AG09319 (cell line): ENCODE measurements at regions not wholly inside any gene's neighbourhood (a gene's known extent, or its start where the extent isn't known, plus 50 kb on each side); places are given as distances from the start of the nearest gene placed in this dataset.

ENCODE experiments used
- DNase-seq: peaks from one replicate; pipeline ENCODE4 v3.0.0-alpha.2; 2010; ENCODE audit warnings: low read depth; ENCODE audit errors: extremely low read depth
- TF ChIP-seq, protein P1 (sequence below): IDR thresholded peaks from 2 replicates; pipeline ENCODE4 v1.5.1; 2011; ENCODE audit warnings: low read depth, mild to moderate bottlenecking, inconsistent platforms, low read length, moderate library complexity

DNA sequence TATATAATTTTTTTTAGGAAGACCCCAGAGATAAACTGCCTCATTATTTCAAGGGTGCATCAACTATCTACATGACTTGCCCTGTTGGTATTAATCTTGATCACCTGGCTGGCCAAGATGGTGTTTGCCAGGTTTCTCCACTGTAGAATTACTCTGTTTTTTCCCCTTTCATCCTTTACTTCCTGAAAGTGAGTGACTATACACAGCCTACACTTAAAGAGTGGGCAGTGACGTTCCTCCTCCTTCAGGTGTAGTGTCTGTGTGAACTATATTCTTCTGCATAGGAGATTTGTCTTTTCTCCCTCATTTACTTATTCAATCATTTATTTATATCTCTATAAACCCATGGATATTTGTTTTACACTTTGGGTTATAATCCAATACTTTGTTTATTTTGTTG lies 246.7 kb downstream of the IRF8 start:
- TF ChIP-seq, protein P1, sequence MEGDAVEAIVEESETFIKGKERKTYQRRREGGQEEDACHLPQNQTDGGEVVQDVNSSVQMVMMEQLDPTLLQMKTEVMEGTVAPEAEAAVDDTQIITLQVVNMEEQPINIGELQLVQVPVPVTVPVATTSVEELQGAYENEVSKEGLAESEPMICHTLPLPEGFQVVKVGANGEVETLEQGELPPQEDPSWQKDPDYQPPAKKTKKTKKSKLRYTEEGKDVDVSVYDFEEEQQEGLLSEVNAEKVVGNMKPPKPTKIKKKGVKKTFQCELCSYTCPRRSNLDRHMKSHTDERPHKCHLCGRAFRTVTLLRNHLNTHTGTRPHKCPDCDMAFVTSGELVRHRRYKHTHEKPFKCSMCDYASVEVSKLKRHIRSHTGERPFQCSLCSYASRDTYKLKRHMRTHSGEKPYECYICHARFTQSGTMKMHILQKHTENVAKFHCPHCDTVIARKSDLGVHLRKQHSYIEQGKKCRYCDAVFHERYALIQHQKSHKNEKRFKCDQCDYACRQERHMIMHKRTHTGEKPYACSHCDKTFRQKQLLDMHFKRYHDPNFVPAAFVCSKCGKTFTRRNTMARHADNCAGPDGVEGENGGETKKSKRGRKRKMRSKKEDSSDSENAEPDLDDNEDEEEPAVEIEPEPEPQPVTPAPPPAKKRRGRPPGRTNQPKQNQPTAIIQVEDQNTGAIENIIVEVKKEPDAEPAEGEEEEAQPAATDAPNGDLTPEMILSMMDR = no peak
- no peak for DNase-seq

DNA sequence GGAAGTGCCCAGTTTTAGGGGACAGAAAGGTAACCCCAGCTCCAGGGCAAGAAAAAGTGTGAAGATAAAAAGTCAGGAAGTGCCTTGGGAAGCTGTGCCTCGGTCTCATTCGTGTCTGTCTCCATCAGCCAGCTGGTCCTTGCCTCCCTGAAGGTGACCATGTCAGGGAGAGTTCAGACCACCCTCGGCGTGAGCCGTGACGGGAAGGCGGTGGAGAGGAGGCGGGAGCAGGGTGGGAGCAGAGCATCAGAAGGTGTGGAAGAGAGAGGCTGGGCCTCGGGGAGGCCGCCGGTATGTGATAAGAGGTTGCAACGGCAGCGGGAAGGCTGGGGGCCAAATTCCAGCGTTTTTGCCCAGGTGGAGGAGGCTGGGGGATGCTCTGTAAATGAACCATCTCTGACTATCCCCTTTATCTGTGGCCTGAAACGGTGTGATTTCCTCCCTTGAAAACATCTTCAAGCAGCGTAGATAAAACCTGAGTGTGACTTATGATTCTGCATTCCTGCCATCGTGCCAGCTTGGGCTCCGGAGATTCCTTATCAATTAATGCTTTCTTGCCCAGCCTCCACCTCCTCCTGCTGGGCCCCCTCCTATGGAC lies 251.8 kb downstream of the IRF8 start:
- TF ChIP-seq, protein P1 = no peak
- DNase-seq = no peak

DNA sequence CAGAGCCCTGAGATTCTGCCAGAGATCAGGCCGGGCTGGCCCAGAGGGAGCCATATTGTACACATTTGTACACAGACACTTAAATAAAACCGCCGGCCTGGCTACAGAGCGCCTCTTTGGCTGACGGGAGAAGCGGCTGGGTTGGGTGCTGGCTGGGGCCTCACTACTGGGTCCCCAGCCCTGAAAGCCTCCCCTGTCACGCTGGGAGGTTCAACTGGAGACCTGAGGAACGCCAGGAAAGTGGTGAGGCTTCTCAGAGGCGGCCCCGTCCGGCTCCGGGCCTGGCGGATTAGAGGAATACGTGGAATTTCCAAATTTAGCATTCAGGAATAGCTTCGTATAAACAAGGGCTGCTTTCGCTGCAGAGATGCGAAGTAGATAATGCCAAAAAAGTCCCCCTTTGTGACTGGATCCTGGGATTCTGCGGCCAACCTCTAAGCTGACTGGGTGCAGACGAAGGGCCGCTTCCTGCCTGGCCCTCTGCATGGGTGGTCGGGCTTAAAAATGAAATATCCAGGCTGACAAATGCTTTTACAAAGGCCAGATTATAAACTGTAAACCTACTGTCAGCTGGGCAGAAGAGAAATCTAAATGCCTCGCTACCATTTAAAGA lies 252.4 kb downstream of the IRF8 start:
- TF ChIP-seq, protein P1 = no peak
- DNase-seq = no peak

DNA sequence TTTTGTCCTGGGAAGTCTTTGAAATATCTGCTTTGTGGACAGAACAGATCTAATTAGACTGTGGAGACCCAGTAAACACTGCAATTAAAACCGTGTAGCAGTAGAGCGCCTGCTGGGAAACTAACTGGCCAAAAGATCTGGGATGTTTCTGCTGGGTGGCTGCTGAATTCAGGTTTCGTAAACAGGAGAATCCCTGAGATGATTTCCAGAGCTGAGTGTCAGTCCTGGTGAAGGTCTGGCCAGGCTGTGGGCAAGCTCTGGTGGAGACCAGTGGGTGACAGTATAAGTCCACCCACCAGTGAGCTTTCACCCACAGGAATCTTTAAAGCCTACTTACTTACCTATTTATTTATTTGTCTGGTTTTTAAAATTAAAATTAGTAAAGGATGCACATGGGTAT lies 257.2 kb downstream of the IRF8 start:
- TF ChIP-seq, protein P1 = no peak
- DNase-seq = no peak

DNA sequence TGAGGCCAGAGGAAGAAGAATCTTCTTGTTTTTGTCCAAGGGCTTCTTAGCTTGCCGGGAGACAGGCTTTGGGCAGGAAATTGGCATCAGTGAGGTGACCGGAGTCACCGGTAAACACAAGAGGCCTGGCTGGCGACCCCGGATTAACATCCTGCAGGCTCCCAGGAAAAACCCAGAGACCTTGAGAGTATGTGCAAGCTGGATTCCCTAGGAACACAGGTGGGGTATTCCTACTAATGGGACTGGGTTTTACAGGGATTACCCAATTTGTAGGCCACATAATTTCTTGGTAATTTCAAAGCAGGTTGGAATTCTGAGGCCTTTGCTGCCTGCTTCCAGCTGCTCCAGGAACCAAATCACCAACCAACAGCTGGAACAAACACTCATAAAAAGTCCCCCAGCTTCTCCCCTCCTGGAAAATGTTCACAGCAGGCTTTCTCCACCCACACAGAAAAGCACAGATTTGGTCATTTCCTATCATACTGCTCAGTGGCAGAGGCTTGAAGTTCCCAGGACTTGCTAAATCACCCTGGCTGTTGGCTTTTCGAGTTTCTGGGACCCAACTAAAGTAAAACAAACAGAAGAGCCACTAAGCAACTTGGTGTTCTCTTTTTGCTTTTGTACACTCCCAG lies 258.8 kb downstream of the IRF8 start:
- TF ChIP-seq, protein P1 = no peak
- DNase-seq = no peak

DNA sequence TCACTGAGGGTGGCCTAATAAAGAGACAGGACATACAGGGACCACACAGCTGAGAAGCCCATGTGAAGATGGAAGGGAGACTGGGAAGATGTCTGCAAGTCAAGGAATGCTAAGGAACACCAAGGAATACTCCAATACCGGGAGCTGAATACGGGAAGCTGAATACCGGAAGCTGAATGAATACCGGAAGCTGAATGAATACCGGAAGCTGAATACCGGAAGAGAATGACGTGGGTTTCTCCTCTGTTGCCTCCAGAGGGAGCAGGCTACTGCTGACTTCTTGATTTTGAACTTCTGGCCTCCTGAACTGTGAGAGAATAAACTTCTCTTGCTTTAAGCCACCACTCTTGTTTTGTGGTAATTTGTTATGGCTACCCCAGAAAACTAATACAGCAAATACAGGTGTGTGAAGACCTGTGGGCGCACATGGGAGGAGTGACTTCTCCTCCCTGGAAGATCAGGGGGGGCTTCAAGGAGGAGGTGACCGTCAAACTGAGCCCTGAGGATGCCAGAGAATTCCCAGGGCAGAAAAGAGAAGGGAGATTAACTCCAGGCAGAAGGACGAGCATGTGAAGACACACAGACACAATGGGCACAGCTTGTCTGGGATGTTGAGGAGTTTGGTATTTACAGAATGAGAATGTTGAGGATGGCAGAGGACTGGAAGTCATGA lies 259.9 kb downstream of the IRF8 start:
- TF ChIP-seq, protein P1 = peak; percentile 14
- no peak for DNase-seq

DNA sequence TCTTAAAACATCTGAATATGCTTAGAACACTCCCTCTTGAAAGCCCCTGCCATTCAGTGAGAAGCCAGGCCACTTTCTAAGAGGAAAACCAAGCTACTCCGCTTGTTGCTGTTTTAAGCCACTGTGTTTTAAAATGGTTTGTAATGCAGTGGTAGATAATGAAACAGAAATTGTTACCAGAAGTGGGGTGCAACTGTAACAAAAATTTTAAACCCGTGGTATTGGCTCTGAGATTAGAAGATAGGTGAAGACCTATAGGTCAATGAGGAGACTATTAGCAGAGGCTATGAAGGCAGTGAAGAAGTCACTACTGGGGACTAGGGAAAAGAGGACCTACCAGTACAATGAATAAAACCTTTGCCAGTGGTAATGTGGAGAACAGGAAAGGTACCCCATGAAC lies 266.5 kb downstream of the IRF8 start:
- no peak for DNase-seq
- TF ChIP-seq, protein P1 = no peak
